ENCODE measurements at regions not wholly inside any gene's neighbourhood (a gene's known extent, or its start where the extent isn't known, plus 50 kb on each side); places are given as distances from the start of the nearest gene placed in this dataset.
"Not testable (repeated sequence)": the region's sequence is repeated elsewhere in the genome, so short reads cannot be mapped to it uniquely, and the experiment has no call there.

- ATAC-seq (no peak), DNase-seq (ENCODE audit: low spot score) (no peak)
- no peak overlapping the region for H3K27ac Mint-ChIP-seq
- H3K4me1 Mint-ChIP-seq (ENCODE audit: low read depth in 2 of 2), result peaks cover 0 to 4% of the 10 kb centered on the region in 2 donors
- no peaks in the 10 kb centered on the region for H3K9me3 Mint-ChIP-seq
- peaks cover 46 to 63% of the 10 kb centered on the region in 2 donors for H3K27me3 Mint-ChIP-seq
- H3K36me3 Mint-ChIP-seq, result no peaks in the 10 kb centered on the region
- H3K4me3 Mint-ChIP-seq, result no peak overlapping the region
These were observed 71.4 kb upstream of the SNX9 start for GRCh38 chr6:157751547-157752200.

- not testable (repeated sequence) for H3K4me1 Mint-ChIP-seq (ENCODE audit: low read depth in 2 of 2); H3K36me3 Mint-ChIP-seq; ATAC-seq; H3K9me3 Mint-ChIP-seq; DNase-seq (ENCODE audit: low spot score); H3K27ac Mint-ChIP-seq; H3K4me3 Mint-ChIP-seq
- peaks cover 48 to 63% of the 10 kb centered on the region in 2 donors for H3K27me3 Mint-ChIP-seq
These were observed 70.2 kb upstream of the SNX9 start for GRCh38 chr6:157752879-157753278.

- no peak overlapping the region for H3K27ac Mint-ChIP-seq
- H3K9me3 Mint-ChIP-seq, result no peaks in the 10 kb centered on the region
- H3K36me3 Mint-ChIP-seq, result no peaks in the 10 kb centered on the region
- H3K27me3 Mint-ChIP-seq, result peaks cover 52 to 68% of the 10 kb centered on the region in 2 donors
- ATAC-seq, result no peak
- peaks cover 4 to 5% of the 10 kb centered on the region in 2 donors for H3K4me1 Mint-ChIP-seq (ENCODE audit: low read depth in 2 of 2)
- DNase-seq (ENCODE audit: low spot score), result no peak
- no peak overlapping the region for H3K4me3 Mint-ChIP-seq
These were observed 69.8 kb upstream of the SNX9 start for GRCh38 chr6:157753291-157753690.

- not testable (repeated sequence) for ATAC-seq; H3K4me3 Mint-ChIP-seq; H3K4me1 Mint-ChIP-seq (ENCODE audit: low read depth in 2 of 2); H3K36me3 Mint-ChIP-seq; H3K27ac Mint-ChIP-seq; H3K9me3 Mint-ChIP-seq; DNase-seq (ENCODE audit: low spot score)
- peaks cover 57 to 71% of the 10 kb centered on the region in 2 donors for H3K27me3 Mint-ChIP-seq
These were observed 69.2 kb upstream of the SNX9 start for GRCh38 chr6:157753801-157754200.

- H3K4me3 Mint-ChIP-seq, result no peak overlapping the region
- peaks cover 54 to 68% of the 10 kb centered on the region in 2 donors for H3K27me3 Mint-ChIP-seq
- peaks cover 4 to 8% of the 10 kb centered on the region in 2 donors for H3K4me1 Mint-ChIP-seq (ENCODE audit: low read depth in 2 of 2)
- no peaks in the 10 kb centered on the region for H3K36me3 Mint-ChIP-seq
- ATAC-seq (no peak), DNase-seq (ENCODE audit: low spot score) (no peak)
- H3K9me3 Mint-ChIP-seq, result no peaks in the 10 kb centered on the region
- H3K27ac Mint-ChIP-seq, result no peak overlapping the region
These were observed 68.7 kb upstream of the SNX9 start for GRCh38 chr6:157754351-157754750.

GRCh38 chr6:157755032-157755745 is 67.9 kb upstream of the SNX9 start:
- H3K4me1 Mint-ChIP-seq (ENCODE audit: low read depth in 2 of 2), result peaks cover 4 to 8% of the 10 kb centered on the region in 2 donors
- ATAC-seq (no peak), DNase-seq (ENCODE audit: low spot score) (no peak)
- no peak overlapping the region for H3K27ac Mint-ChIP-seq
- H3K4me3 Mint-ChIP-seq, result no peak overlapping the region
- no peaks in the 10 kb centered on the region for H3K9me3 Mint-ChIP-seq
- peaks cover 53 to 65% of the 10 kb centered on the region in 2 donors for H3K27me3 Mint-ChIP-seq
- no peaks in the 10 kb centered on the region for H3K36me3 Mint-ChIP-seq

- no peak overlapping the region for H3K27ac Mint-ChIP-seq
- ATAC-seq (no peak), DNase-seq (ENCODE audit: low spot score) (peak; percentile 34)
These were observed 67.2 kb upstream of the SNX9 start for GRCh38 chr6:157755746-157756411.

GRCh38 chr6:157756708-157757429 is 66.2 kb upstream of the SNX9 start:
- Mint-ChIP-seq H3K9me3 (no peaks in the 10 kb centered on the region), H3K36me3 (no peaks in the 10 kb centered on the region), H3K27me3 (peaks cover 51 to 58% of the 10 kb centered on the region in 2 donors), H3K4me1 (ENCODE audit: low read depth in 2 of 2) (peaks cover 20 to 23% of the 10 kb centered on the region in 2 donors), H3K4me3 (no peak overlapping the region), H3K27ac (peak overlapping the region in 1 of 2 donors; percentile 31)
- DNase-seq (ENCODE audit: low spot score) (peak; percentile 79), ATAC-seq (peak; percentile 75 to 86)

More at GRCh38 chr6:157755746-157756411, 67.2 kb upstream of the SNX9 start:
- Mint-ChIP-seq H3K4me3 (no peak overlapping the region), H3K9me3 (no peaks in the 10 kb centered on the region), H3K36me3 (no peaks in the 10 kb centered on the region), H3K27me3 (peaks cover 51 to 59% of the 10 kb centered on the region in 2 donors), H3K4me1 (ENCODE audit: low read depth in 2 of 2) (peaks cover 10 to 14% of the 10 kb centered on the region in 2 donors)

- H3K9me3 Mint-ChIP-seq, result no peaks in the 10 kb centered on the region
- H3K27me3 Mint-ChIP-seq, result peaks cover 45 to 58% of the 10 kb centered on the region in 2 donors
- no peak for ATAC-seq
- no peak for DNase-seq (ENCODE audit: low spot score)
- H3K27ac Mint-ChIP-seq, result peak overlapping the region in 1 of 2 donors; percentile 40
- H3K36me3 Mint-ChIP-seq, result no peaks in the 10 kb centered on the region
- H3K4me3 Mint-ChIP-seq, result no peak overlapping the region
- peaks cover 26 to 28% of the 10 kb centered on the region in 2 donors for H3K4me1 Mint-ChIP-seq (ENCODE audit: low read depth in 2 of 2)
These were observed 65.3 kb upstream of the SNX9 start for GRCh38 chr6:157757430-157758403.

GRCh38 chr6:157758516-157759023 is 64.5 kb upstream of the SNX9 start:
- peak overlapping the region in 1 of 2 donors; percentile 40 for H3K27ac Mint-ChIP-seq
- no peaks in the 10 kb centered on the region for H3K36me3 Mint-ChIP-seq
- no peaks in the 10 kb centered on the region for H3K9me3 Mint-ChIP-seq
- H3K4me3 Mint-ChIP-seq, result no peak overlapping the region
- H3K27me3 Mint-ChIP-seq, result peaks cover 43 to 49% of the 10 kb centered on the region in 2 donors
- H3K4me1 Mint-ChIP-seq (ENCODE audit: low read depth in 2 of 2), result peaks cover 27 to 32% of the 10 kb centered on the region in 2 donors
- no peak for DNase-seq (ENCODE audit: low spot score)
- no peak for ATAC-seq

- Mint-ChIP-seq H3K9me3 (no peaks in the 10 kb centered on the region), H3K27me3 (peaks cover 40 to 45% of the 10 kb centered on the region in 2 donors), H3K27ac (peak overlapping the region in 1 of 2 donors; percentile 40), H3K4me3 (no peak overlapping the region), H3K36me3 (no peaks in the 10 kb centered on the region), H3K4me1 (ENCODE audit: low read depth in 2 of 2) (peaks cover 32 to 36% of the 10 kb centered on the region in 2 donors)
- DNase-seq (ENCODE audit: low spot score) (no peak), ATAC-seq (no peak)
These were observed 64.0 kb upstream of the SNX9 start for GRCh38 chr6:157759028-157759427.

GRCh38 chr6:157760137-157760536 is 62.9 kb upstream of the SNX9 start:
- no peak overlapping the region for H3K4me3 Mint-ChIP-seq
- peaks cover 43 to 47% of the 10 kb centered on the region in 2 donors for H3K4me1 Mint-ChIP-seq (ENCODE audit: low read depth in 2 of 2)
- no peaks in the 10 kb centered on the region for H3K36me3 Mint-ChIP-seq
- ATAC-seq (no peak), DNase-seq (ENCODE audit: low spot score) (no peak)
- H3K27me3 Mint-ChIP-seq, result peaks cover 34 to 38% of the 10 kb centered on the region in 2 donors
- no peaks in the 10 kb centered on the region for H3K9me3 Mint-ChIP-seq
- no peak overlapping the region for H3K27ac Mint-ChIP-seq
